ENCODE measurements at regions not wholly inside any gene's neighbourhood (a gene's known extent, or its start where the extent isn't known, plus 50 kb on each side); places are given as distances from the start of the nearest gene placed in this dataset.

DNA sequence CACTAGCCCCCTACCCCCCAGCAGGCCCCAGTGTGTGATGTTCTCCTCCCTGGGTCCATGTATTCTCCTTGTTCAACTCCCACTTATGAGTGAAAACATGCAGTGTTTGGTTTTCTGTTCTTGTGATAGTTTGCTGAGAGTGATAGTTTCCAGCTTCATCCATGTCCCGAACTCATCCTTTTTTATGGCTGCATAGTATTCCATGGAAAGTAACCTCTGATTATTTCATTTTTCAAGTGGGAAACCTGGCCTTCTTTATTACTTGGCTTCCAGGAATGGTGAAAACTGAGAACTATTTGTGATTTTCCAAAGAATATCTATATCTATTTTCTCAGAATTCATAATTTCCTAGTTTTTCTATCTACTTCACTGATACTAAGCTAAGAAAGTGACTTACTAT, 235.0 kb downstream of the MTERF1 start:
- TF ChIP-seq, protein P1, sequence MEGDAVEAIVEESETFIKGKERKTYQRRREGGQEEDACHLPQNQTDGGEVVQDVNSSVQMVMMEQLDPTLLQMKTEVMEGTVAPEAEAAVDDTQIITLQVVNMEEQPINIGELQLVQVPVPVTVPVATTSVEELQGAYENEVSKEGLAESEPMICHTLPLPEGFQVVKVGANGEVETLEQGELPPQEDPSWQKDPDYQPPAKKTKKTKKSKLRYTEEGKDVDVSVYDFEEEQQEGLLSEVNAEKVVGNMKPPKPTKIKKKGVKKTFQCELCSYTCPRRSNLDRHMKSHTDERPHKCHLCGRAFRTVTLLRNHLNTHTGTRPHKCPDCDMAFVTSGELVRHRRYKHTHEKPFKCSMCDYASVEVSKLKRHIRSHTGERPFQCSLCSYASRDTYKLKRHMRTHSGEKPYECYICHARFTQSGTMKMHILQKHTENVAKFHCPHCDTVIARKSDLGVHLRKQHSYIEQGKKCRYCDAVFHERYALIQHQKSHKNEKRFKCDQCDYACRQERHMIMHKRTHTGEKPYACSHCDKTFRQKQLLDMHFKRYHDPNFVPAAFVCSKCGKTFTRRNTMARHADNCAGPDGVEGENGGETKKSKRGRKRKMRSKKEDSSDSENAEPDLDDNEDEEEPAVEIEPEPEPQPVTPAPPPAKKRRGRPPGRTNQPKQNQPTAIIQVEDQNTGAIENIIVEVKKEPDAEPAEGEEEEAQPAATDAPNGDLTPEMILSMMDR (IDR thresholded peaks at IDR 0.05) = no peak
- TF ChIP-seq POLR2A (IDR thresholded peaks at IDR 0.05) = no peak

Data from suprapubic skin (tissue), 3 donors.